GM18858 (cell line): ENCODE measurements at regions not wholly inside any gene's neighbourhood (a gene's known extent, or its start where the extent isn't known, plus 50 kb on each side); places are given as distances from the start of the nearest gene placed in this dataset.
"Not testable (repeated sequence)": the region's sequence is repeated elsewhere in the genome, so short reads cannot be mapped to it uniquely, and the experiment has no call there.

Source experiments
- ATAC-seq: cut with Tn5 transposase; IDR thresholded peaks from one replicate; pipeline ENCODE4 v1.9.1; 2021; ENCODE audit not compliant: unreplicated experiment

DNA sequence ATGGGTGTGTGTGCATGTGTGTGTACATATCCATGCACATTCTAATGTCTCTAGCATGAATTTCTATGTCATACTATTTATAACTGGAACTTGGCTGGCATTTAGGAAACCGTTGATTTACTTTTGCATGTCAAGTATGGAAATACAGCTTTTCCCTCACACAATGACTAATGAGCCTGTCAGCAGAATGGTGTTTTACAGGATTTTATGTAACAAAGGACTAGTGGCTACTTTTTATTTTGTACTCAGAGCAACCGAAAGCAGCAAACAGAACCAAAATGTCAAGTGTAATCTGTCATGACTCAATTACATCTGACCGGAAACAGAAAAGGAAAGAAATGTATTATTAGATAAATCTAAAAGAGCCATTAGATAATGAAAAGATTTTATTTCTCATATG lies 1911.5 kb upstream of the AGA start:
- ATAC-seq = no peak

DNA sequence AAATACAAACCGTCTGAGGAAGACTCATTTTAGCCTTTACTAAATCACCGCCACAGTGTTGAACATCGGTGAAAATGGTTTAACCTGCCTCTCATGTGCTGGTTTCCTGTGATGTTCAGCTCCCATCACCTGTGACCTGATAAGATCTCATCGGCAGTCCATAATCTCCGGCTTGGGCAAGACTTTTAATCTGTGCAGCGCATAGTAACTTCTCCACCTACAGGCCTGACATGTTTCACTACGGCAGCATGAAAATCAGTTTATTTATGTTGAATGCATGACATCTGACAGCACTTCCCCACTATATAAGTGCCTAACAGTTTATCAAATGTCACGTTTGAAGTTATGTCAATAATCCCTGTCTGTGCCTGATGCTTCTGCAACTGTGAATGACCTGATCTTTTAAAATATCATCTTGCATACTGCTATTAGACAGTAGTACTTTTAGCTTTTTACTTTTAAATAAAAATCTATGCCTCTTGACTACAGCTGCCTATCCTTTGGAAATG lies 1919.8 kb upstream of the AGA start:
- no peak for ATAC-seq

DNA sequence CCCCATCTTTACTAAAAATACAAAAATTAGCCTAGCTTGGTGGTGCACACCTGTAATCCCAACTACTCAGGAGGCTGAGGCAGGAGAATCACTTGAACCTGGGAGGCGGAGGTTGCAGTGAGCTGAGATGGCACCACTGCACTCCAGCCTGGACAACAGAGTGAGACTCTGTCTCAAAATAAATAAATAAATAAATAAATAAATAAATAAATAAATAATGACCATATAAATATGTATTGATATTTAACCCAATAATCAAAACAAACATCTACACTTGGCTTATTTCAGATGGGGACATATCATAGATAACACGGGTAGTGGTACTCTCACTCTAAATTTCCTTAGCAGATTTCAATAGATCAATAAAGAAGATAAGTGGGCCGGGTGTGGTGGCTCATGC lies 1923.7 kb upstream of the AGA start:
- ATAC-seq = not testable (repeated sequence)

DNA sequence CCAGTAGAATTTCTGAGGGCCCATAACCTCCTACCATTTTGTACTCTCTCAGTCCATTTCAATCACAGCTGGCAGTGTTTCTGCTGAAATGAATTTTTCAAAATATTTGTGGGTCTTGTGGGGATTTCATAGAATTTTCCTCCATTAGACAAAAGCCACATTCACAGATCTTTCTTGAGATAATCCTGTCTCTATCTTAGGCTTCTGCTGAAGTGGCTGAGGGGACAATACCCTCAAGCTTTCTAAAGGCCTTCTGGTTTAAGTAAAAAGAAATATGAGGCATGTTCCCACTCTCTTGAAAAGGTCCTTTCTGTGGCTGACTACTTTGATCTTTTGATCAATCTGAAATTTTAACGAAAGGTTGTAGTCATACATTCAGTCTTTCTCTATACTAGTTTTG lies 1930.0 kb upstream of the AGA start:
- ATAC-seq = no peak

DNA sequence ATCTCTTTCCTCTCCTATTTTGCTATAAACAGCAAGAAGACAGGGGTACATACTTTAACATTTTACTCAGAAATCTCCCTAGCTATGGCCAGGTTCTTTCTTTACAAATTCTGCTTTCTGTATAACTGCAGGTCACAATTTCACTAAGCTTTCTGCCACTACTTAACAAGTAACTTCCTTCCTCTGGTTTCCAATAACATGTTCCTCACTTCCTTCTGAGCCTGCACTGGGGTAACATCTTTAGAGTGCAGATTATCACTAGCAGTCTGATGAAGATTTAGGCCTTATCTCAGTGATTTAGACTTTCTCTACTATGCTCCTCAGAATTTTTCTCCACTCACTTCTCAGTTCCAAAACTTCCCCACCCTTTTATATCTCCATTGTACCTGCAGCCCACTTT lies 1930.5 kb upstream of the AGA start:
- ATAC-seq = no peak

DNA sequence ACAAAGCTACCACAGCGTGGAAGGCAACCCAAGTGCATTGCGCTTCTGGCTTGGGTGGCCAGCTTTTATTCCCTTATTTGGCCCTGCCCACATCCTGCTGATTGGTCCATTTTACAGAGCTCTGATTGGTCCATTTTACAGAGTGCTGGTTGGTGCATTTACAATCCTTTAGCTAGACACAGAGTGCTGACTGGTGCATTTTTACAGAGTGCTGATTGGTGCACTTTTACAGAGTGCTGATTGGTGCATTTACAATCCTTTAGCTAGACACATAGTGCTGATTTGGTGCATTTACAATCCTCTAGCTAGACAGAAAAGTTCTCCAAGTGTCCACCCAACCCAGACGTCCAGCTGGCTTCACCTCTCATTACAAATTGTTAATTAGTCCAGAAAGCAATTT lies 1936.6 kb upstream of the AGA start:
- not testable (repeated sequence) for ATAC-seq

DNA sequence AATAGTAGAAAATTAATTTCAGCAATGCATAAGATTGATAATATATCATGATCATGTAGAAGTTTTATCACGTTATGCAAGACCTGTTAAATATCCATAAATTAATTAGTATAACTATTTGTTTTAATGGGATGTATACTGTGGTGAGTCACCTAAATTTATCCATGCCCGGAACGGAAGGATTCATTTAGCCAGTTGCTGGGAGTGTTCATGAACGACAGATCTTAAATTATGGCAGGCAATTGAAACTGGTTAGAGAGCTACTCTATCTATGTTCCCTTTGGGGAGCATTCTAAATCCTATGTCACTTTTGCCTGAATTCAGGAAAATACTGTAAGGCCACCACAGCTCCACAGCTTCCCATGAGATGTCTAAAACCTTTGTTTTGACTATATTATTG lies 1950.5 kb upstream of the AGA start:
- ATAC-seq = no peak

DNA sequence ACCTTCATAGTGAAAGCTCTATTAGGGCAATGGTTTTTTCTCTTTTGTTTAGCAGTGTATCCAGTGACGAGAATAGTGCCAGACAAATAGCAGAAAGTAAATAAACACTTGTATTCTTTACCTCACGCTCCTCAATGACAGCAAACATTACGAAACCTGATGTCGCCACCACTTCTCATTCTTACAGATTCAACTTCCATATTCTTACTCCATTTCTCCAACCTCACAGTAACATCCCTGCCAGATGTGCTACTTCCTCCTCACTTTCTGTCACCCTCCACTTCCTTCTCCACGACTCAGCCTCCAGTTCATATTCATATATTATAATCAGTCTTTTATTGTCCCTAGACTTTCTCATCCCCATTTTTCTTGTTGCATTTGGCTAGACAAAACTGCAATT lies 1956.2 kb upstream of the AGA start:
- no peak for ATAC-seq

DNA sequence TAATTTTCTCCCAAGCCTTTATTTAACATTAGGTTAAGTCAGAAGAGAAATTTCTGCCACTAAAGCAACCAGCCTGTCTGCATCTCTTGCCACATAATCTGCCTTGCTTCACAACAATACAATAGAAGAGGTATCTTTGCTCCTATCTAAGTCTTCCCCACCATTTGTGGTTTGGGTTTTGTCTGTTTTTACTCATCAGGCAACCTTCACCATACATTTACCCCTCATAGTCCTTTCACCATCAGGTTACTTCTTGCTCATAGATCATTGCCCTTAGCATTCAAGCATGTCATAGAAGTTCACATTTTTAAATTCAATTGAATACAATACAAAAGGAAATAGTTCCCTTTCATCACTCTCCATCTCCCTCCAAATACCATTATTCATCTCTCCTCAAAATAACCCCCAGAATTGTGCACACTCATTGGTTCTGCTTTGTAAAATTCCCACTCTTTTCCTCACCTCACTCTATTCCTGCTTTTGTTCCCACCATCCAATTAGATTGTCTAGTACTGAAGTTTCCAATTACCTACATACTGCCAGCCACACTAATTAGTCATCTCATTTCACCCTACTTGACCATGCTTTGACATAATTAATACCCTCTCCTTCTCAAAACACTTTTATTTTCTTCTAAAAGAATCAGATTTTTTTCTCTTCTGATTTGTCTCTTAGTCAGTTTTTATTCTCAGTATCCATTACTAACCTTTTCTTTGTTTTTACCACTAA lies 1957.0 kb upstream of the AGA start:
- no peak for ATAC-seq

DNA sequence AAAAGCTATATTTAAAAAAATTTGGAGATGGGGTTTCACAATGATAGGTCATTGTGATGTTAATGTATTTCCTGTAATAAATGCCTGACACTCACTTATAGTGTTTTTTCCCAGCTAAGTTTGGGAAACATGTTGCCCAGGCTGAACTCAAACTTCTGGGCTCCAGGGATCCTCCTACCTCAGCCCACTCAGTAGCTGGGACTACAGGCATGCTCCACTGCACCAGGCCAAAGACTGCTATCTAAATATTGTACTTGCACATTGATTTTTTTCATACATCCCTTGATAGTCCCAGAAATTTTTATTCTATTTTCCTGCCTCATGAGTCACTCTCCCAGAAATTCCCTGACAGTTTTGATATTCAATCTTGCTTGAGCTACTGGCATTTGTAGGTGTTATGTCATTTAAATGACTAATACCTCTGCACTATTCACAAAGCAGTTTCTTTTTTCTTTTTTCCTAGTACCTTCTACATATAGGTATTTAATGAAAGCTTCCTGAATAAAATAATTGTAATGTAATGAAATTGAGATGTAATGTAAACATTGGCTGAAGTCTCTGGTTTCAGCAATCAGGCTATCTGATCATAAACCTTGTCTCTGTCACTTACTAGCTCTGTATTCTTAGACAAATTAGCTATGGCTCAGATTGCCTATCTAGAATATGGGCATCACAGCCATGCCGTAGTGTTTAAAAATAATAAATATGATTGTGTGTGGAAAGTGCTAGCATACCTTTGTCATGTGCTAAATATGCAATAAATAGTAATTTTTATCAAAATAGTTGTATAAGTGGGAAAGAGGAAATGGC lies 1973.0 kb upstream of the AGA start:
- ATAC-seq = no peak

DNA sequence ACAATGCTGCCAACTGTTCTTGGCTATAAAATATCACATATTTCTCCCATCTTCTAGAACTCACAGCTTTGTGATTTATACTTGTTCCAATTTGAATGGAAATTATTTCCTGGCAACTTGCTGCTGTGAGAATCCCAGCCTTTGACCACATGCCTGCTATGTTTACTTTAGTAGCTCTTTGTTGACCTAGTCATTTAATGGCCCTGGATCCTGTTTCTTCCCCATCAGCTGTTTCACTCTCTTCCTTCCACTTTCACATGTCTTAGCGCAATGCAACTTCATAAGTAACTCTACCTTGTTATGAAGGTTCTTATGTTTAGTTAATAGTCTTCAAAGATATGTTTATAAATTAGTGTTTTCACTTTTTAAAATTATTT lies 1973.6 kb upstream of the AGA start:
- no peak for ATAC-seq

DNA sequence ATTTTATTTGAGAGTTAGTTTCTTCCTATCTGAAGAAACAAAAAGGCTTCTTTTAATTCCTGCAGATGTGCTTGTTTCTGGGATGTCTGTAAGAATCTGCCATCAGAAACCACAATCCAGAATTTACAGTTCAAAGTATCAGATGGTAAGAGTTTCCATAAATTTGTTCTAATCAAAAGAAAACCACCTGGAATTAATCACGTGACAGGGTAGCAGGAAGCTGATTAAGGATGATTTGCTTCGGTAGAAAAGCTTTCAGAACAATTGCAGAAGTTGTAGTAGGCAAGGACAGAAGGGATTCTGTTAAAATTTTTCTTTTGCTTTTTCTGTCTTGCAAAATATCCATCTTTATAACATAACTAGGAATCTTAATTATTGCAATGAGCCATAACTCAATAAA lies 1975.1 kb upstream of the AGA start:
- ATAC-seq = no peak

DNA sequence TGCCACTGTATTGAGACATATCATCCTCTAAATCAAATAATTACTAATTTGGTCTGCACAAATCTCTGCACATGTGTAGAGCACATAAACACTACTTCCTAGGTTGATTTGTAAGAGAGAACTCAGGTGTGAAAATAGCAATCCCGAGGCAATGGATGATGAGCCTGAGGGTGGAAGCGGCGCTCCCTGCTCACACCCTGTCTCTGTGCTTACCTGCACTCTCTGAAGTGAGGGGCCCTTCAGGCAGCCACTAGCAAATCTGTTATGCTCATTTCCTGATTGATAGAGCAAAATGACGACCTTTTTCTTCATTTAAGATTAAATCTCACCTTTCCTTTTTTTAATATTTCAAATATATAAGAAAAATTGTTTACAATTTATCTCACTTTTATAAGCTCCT lies 1995.7 kb upstream of the AGA start:
- ATAC-seq = no peak

DNA sequence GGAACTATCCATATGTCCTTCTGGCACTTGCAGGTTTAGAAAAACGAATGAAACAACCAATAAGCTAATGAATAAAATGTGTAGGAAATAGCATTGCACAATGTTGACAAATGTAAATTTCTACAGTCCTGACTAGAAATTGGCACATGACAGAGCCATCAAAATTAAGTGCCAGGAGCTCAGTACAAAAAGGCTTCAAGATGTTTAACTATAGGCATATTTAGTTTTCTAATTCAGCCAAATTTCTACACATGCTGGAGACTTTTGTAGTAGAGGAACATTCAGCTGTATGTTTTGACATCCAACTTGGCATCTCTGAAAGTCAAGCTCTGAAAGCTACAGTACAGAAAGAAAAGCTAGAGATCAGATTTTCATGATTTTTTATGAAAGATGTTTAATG lies 1999.4 kb upstream of the AGA start:
- ATAC-seq = no peak

DNA sequence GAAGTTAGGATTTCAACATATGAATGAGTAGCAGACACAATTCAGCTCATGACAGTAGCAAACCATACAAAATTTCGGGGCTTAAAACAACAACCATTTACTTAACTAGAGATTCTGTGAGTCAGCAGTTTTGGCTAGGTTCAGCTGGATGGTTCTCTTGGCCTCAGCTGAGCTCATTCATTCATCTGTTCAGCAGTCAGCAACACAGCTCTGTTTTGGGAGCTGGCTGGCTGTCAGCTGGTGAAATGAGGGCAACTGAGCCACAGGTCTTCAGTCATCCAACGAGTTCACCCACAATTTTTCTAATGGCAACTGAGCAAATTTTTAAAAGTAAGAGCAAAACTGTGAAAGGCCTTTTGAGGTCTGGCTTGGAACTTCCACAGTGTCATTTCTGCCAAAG lies 2005.1 kb upstream of the AGA start:
- no peak for ATAC-seq

DNA sequence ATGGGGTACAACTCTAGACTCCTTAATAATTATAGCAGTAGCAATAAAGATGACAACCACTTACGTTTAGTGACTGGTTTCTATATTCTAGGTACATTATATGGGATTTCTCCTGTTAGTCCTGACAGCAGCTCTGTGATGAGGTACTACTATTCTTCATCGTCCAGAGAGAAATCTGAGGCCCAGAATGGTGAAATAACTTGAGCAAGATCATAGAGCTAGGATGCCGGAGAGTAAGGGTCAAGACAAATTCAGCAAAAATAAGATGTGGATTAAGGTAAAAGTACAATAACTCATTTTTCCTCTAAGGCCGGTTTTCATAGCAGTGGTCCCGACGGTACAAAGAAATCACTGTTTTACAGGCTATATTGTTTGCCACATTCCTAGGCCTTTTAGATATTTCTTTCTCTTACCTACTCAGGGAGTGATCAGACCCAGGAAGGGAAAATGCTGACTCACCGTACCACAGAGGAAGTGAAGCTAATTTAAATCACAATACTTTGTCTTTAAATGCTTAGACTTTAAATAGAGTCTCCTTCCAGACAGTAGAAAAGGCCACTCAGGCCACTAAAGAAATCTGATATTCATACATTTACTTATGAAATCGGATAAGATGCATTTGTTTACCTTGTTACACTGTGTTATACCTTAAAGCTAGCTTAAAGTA lies 2023.0 kb upstream of the AGA start:
- ATAC-seq = no peak

DNA sequence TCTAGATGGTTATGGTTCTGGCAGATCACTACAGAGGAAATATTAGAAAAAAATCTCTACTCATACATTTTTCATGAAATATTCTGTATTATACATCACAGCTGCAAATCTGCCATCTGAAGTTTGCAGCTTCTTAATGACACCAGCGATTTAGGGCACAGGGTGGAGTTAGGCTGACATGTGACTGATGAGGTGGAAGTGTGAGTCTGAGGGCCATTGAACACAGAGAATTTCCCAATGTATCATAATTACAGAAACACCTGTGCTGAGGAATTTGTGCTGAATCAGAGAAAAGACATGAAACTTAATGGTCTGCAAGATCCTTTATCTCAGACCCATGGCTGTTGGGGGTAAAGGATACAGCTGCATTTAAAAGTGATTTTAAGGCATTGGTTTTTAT lies 2025.6 kb upstream of the AGA start:
- no peak for ATAC-seq

DNA sequence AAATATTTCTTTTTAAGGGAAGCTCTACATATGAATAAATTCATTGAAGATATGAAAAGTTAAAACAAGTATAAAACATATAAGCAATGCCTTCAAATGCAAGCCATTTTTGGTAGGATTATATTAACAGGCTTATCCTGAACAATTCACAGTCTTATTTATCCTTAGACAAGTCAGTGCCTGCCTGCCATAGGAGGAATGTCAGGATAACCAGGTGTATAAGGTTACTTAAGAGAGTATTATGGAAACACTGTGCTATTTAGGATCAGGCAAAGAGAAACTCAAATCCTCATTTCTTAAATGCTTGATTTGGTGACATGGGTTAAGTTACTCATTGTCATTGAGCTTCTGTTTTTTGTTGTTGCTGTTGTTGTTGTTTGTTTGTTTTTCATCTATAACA lies 2029.9 kb upstream of the AGA start:
- no peak for ATAC-seq

DNA sequence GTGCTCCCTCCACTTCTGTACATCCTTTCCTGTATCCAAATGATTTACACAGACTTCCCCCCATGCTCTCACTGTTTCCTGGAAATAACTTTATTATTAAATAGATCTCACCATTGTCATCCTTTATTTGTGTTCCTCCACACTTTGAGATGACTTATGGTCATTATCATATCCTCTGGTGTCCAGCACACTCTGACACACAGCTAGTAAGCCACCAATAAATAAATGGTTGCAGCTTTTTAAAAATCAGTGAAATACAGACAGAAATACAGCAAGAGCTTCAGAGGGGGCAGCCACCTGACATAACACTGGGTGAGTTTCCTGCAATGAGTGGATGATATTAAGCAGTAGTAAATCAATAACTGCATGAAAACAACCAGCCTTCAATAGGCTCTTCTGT lies 2036.4 kb upstream of the AGA start:
- no peak for ATAC-seq

DNA sequence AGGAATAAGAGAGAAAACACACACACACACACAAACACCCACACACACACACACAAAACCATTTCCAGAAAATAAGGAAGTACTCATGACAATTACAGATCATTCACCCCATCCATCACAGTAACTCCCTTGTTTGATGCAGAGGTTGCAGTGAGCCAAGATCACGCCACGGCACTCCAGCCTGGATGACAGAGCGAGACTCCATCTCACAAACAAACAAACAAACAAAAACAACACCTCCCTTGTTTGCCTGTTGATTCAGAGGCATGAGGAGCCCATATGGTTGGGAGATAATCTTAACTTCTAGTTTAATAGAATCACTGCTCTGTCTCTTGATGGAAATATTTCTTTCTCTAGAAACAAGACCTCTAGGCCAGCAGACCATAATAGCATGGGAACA lies 2043.5 kb upstream of the AGA start:
- ATAC-seq = no peak

DNA sequence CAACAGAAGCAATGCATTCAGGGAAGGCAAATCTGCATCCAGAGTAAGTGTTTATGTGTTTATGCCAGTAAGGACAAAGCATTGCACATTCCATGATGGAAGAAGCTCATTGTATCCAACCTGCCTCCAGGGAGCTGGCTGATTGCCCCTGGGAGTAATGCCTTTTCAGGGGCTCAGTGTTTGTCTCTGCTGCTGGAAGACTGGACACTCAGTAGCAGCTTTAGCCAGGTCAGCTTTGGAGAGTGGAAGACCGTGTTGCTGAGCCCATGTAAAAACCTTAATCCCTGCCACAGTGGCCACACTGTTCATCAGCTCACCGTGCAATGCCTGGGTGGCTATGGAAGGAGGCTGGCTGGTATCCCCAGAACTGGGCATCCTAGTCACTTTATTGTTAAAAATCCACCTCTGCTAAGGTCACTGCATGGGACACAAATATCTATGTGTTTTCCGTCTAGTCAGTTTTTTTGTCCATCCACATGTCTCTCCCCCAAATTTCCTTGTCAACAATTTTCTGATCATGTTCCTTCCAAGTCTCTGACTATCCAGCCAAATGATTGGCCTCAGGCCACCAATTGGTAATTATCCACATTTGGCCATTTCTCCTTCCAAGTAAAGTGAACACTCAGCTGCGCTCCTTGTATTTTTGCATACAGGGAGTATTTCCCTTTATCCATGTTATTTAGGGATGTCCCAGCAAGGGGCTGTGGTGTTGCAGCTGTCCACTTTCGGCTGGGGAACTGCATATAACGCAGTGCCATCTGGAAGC lies 2044.5 kb upstream of the AGA start:
- ATAC-seq = no peak
